Upper lobe of left lung (tissue), 4 donors: ENCODE measurements at regions not wholly inside any gene's neighbourhood (a gene's known extent, or its start where the extent isn't known, plus 50 kb on each side); places are given as distances from the start of the nearest gene placed in this dataset.

Source experiments
- CTCF ChIP-seq, 6 experiments: fragments of 450-650 bp in 4 of 6; fragments of 200-600 bp in 2 of 6; sonication (generic) in 2 of 6; IDR thresholded peaks; one replicate each; pipeline ENCODE4 v1.5.1; 2016 to 2019; ENCODE audit warnings: antibody characterized with exemption in 6 of 6
- POLR2A ChIP-seq, 4 donors: fragments of 450-650 bp; IDR thresholded peaks; one replicate each; pipeline ENCODE4 v1.5.1; 2016 to 2017; ENCODE audit warnings: antibody characterized with exemption in 4 of 4, mild to moderate bottlenecking in 2 of 4
- POLR2AphosphoS5 ChIP-seq, 2 donors: sonication (generic); formaldehyde crosslinking; IDR thresholded peaks; one replicate each; pipeline ENCODE4 v1.5.1; 2017; ENCODE audit warnings: antibody characterized with exemption in 2 of 2

- TF ChIP-seq CTCF (IDR thresholded peaks at IDR 0.05), result no peak
- TF ChIP-seq POLR2A (IDR thresholded peaks at IDR 0.05), result no peak
- TF ChIP-seq POLR2AphosphoS5 (IDR thresholded peaks at IDR 0.05), result no peak
Observed at GRCh38 chr10:131767716-131768115, 133.1 kb upstream of the PPP2R2D start.
